HG02623 (cell line): ENCODE measurements at regions not wholly inside any gene's neighbourhood (a gene's known extent, or its start where the extent isn't known, plus 50 kb on each side); places are given as distances from the start of the nearest gene placed in this dataset.

Source experiments
- ATAC-seq: cut with Tn5 transposase; IDR thresholded peaks from one replicate; pipeline ENCODE4 v1.9.1; 2021; ENCODE audit warnings: moderate library complexity; ENCODE audit not compliant: unreplicated experiment

DNA sequence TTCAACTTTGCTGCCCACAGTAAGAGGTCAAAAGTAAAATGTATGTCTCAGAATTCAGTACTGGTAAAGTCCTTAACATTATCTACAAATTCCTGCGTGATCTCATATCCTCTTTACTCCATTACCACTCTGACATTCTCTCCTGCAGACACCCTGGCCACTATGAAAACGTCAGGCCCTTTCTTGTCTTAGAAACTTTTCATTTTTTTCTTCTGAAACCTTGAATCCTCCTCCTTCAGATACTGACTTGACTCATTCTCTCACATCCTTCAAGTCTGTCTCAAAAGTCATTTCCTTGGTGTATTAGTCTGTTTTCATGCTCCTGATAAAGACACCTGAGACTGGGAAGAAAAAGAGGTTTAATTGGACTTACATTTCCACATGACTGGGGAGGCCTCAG, 262.3 kb downstream of the POU4F1 start:
- ATAC-seq: peak; percentile 76

DNA sequence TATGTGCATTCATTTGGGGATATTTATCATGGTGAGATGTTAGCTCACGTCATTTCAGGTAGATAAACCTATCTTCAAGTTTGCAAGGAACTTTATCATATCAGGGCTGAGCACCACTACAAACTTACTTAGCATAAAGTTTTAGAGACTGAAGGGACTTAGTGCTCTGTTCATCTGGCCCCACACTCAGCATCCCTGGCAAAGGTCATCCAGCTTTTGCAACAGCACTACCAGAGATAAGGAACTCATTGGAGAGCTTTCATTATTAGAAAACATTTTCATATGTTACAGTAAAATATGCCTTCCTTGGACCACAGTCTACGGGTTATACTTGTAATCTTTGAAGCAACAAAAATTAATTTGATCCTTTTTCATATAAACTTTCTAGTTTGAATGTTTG, 263.4 kb downstream of the POU4F1 start:
- ATAC-seq: no peak

DNA sequence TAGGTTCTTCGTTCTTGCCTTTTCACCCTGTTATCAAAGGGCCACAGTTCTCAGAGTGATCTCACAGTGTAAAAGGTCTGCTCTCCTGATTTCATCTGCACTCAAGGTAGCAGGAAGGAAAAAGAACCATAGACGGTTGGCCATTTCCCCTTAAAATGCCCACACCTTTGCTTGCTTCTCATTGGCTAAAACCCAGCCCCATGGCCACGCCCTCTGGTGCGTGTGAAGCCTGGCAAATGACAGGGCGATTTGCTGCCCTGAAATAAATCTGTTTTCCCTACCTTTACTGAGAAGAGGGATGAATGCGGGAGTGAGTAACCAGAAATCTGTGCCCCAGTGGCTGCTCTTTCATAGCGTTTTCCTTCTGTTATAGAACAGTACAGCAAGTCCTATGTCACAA, 269.3 kb downstream of the POU4F1 start:
- ATAC-seq: no peak

DNA sequence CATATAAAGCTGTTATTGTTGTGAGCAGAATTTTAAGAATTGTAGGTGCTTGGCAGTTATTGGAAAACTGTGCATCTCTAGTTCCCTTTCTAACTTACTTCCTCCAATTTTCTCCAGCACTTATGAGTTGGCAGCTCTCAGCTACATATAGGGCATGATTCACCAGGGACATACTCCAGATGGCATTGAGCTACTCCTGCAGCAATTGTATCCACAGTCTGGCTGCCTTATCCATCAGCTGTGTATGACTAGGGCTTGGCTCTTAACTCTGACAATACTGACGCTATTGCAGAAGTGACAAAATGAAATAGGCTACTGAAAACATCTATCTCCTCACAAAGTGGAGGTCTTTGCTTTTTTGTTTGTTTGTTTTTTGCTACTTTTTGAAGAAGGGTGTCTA, 276.7 kb downstream of the POU4F1 start:
- no peak for ATAC-seq

DNA sequence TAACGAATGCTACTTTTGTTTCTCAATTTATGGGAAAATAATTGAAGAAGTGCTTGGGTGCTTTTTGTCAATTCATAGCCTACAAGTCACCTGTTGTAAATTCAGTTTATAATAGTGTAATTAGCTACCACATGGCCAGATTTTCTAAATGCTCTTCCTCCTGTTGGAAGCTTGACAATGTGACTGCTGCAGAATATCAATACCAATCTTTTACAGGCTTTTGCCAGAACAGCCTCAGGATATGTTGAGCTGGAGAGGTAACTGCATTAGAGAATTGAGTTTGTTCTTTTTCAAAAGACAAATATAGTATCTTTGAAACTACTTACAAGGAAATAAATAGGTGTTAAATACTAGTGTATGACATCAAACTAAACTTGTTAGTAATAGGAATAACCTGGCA, 277.8 kb downstream of the POU4F1 start:
- no peak for ATAC-seq

DNA sequence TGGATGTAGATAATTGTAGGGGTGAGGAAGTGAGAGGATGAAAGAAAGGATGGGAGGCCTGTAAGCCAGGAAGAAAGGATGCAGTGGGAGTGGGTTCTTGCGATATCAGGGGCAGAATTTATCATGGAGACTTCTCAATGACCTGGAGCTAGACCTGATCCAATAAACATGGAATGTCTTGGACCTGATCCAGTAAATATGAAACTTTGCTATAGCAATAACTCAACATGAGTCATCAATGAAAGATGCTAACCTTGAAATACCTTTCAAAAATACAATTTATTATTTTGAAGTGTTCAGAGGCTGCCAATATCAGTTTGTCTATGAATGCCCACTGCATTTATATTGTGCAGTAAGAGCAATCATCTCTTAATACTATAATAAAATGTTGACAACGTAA, 279.5 kb downstream of the POU4F1 start:
- ATAC-seq: no peak

DNA sequence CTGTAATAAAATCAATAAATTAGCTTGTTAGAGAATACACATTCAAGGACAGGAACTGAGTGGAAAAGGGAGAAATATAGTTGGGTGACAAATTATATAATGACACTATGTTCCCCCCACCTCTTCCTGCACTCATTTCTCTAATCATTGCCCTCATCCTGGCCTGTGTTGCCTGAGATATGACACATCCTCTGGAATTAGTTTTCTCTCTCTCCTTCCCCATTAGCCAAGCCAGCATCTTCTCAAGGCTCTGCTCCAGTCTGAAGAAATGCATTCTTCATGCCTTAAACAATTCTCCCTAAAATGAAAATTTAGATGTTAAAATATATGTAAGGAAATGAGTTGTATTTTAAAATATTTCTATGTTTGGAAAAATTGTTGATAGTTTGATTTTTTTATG, 280.3 kb downstream of the POU4F1 start:
- no peak for ATAC-seq

DNA sequence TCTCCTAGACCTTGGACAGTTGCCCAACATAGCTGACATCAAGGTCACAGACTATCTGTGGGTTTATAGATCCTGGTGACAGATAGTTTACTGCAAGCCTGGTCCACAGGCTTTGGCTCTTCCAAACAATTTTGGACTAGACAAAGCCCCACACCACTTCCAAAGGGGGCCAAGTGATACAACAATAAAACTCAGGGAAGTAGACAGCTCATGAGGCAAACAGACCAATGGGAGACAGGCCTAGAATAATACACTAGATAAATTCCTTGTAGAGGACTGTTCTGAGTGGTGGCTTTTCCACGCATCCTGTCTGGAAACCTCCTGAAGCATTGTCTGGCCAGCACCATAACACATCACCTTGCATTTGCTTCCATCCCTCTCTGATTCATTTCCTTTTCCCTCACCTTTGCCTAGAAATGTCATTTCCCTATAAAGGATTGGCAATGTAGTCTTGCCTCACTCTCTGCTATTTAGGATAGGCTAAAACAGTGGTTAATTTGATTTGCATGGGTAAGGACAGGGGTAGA, 284.2 kb downstream of the POU4F1 start:
- no peak for ATAC-seq

DNA sequence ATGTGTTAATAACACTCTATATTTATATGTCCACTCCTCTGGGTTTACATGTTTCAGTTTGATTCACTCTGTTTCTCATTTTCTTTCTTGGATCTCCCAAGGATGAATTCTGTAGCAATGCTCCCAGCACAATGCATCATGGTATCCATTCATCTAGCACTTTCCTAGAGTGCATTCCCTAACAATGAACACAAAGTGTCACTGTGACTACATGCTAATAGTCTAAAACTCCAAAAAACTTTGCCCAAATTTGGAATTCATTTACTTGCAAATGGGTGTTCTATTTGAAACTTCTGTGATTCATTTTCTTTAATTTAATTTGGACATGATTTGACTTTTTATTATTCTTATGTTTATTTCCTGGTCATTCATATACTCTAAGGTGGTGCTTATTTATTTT, 286.3 kb downstream of the POU4F1 start:
- no peak for ATAC-seq

DNA sequence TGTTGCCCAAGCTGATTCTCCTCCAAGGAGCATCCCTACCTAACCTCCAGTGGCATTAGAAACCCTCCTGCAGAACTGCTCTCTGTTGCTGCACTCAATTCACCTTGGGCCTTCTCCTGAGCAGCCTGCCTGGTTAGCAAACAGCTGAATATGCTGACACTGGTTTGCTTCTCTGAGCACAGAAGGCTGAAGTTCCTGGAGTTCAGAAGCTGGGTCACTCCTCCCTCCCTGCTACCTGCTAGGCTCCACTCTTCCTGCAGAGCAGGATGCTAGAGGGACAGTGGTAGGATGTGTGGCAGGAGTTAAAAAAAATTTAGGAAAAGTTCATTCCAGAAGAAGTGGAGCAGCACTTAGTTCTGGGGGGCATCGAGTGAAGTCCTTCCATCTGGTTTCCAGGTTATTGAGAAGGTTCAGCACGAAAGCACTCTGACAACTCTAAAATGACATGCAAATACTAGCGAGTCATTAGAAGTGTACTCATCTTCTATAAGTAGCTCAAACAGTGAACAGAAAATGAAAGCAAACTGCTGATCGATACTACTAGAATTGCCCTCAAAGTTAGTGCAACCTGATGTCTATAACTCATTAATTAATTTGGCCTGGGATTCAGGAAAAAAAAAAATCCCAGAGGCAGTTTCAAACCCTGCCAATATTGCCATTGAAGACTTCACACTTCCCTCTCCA, 293.7 kb downstream of the POU4F1 start:
- ATAC-seq: peak; percentile 67

DNA sequence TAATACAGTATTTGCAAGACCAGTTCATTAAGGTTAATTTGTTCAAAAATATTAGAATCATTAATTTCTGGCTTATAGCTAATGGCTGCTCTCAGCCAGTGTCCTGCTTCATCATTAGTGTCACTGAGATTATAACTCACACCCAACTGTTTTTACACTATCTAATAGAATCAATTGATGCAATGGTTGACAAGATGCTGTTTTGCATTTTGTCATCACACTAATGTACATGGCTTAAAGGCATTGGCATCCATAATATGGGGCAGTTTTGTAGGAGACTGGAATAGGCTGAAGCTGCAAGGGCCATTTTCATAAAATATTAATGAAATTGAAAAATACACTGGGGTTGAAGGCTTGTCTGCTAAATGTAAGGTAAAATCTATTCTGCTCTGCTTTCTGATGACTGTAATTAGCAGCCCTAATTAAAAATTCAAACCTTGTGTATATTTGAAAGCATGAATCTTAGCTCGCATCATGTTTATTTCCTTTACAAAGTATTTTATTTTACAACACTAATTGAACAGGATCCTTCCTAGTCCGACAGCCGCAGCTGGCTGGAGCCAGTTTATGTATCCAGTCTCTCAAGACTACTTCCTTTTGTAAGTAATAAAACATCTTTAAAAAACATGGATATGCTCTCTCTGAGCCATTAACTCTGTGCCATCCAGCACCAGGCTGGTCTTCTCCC, 296.7 kb downstream of the POU4F1 start:
- no peak for ATAC-seq

DNA sequence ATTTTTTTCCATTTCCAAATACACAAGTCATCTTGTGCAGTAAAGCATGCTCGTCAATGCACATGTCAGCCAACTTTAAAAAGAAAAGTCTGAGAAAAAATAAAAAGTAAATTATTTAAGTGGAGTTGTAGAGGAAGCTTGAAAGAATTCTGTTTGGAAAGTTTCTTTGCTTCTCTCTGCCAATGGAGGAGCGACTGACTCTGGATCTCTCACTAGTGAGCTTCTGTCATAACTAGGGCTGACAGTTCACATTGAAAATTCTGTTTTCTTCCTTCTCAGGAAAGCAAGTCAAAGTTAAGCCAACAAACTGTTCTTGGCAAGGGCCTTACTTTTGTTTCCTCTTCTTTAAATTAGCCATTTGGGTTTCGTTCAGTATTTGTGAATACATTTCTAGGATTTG, 298.2 kb downstream of the POU4F1 start:
- ATAC-seq: no peak

DNA sequence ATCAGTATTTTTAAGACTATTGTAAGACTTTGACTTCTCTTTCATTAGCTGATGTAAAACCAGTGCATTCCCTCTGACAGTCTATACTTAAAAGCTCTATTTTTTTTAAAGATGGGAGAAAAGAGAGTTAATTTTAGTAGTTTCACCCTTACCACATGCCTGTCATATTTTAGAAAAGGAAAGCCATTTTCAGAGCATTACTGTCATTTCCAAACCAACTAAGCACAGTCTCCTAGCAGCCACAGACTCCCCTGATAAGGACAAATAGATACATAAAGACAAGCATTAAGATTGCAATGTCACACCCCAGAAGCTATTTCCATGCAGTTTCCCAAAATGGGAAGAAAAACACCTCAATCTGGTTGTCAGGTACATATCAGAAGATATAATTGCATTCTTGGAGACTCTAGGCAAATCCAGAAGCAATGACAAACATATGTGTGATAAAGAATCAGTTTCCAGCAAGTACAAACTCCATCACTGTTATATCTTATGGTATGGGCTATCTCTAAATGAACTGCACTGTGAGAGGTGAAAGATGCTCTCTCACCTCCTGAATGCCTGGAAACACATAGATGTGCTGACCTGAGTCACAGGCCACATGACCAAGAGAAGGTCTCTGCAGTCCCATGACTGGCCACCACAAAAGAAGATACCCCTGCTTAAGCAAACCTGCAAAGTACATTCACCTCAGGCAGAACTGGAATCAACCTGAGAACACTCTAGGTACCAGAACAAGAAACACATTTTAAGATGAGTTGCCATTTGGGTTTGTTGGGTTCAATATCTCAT, 303.3 kb downstream of the POU4F1 start:
- ATAC-seq: no peak

DNA sequence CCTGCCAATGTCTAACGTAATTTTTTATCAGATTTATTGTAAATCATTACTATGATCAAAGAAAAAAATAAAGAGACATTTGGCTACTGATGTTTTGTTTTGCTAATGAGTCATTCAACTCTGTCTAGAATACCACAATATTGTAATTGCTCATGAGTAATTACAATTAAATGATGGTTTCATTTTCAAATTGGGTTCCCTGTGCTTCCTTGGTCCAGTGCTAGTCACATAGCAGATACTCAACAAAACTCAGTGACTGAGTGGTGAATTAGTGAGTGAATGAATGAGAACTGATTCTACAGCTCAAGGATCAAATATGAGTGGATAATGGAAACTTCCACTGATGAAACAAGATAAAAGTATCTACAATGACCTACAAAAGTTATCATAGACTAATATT, 304.7 kb downstream of the POU4F1 start:
- no peak for ATAC-seq

DNA sequence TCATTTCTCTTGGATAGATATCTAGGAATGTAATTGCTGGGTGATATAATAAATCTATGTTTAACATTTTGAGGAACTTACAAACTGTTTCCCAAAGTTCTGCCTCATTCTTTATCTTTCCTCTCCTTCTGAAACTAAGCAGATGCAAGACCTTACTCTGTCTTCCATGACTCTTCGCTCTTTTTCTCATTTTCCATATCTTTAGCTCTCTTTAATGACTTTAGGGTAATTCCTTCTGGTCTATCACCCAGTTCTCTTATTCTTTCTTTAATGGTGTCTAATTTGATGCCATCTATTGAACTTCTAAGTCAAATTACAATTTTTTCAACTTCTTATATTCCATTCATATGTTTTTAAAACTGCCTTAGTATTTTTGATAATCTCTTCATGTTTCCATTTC, 316.6 kb downstream of the POU4F1 start:
- ATAC-seq: no peak

DNA sequence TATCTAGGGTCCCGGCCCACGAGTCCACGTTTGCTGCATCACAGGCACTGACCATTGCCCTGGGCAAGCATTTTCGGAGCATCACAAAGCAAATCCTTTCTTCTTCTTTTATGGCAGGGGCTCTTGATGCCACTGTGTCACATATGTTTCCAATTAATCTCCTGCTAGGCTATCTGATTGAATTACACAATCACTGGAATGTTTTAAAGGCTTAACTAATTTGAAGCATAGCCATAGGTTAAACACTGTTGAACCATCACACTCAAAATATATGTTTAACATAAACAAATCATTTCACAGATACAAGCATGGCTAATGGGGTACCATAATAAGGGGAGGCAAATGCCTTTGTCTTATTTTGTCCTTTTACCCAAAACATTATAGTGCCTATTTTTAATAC, 338.3 kb downstream of the POU4F1 start:
- no peak for ATAC-seq

DNA sequence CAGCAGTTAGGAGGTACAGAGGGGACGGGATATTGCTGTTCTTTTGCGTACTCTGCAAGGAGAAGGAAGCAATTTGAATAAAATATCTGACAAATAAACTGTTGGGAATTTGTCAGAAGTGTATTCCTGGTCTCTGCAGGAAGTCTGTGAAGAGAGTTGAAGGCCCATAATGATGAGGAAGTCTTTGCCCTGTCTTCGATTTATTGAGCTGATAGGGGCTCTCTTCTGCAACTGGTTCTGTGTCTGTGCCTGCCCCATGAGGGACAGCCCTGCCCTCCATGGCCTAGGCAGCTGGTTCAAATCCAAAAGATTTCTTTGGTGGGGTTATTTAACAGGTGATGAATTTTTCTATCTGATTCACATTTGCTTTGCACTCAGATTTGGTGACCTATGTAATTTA, 339.7 kb upstream of the EDNRB start:
- no peak for ATAC-seq

DNA sequence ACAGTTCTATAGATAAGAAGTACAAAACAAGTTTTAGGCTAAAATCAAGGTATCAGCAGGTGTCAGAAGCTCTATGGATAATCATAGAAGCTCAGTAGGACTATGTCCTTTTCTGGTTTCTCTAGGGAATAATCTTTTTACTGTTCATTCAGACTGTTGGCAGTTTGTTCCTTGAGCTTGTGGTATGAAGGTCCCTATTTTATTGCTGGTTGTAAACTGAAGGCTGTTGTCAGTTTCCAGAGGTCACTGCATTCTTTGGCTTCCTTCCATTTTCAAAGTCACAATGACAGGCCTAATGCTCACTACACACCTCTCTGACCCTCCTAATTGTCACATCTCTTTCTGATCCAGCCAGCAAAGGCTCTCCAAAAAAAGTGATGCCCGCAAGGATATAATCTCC, 337.9 kb upstream of the EDNRB start:
- no peak for ATAC-seq

DNA sequence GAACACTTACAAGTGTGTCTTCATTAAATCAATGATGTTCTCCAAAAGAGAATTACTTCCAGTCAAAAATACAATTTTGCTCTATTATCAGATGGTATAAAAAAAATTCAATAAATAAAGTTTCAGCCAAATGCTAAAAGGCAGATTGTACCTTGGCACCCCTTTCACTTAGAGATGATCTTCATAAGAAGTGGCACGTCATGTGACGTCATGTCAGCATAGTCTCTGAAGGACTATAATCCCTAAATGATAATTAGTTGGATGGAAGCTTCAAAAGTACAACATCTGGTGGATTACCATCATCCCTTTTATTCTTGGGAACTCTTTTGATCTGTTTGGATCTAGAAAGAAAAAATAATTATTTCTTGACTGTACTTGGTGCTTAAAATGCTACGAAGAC, 335.5 kb upstream of the EDNRB start:
- ATAC-seq: no peak

DNA sequence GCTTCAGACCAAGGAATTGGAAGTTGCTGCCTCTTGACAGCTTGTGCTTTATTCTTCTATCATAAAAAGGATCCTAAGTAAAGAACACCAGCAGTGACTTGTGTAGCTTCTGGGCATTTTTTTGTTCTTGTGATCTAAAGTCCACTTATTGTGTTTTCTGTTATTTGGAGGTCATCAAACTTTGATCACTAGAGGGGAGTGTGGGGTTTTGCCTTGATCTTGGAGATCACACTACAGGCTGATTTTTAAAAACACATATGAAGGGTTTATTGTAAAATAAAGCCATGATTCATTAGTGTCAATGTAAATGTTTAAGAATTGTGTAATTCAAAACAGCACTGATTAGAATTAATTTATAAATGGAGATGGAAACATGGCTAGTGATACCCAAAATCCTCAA, 328.7 kb upstream of the EDNRB start:
- ATAC-seq: no peak

DNA sequence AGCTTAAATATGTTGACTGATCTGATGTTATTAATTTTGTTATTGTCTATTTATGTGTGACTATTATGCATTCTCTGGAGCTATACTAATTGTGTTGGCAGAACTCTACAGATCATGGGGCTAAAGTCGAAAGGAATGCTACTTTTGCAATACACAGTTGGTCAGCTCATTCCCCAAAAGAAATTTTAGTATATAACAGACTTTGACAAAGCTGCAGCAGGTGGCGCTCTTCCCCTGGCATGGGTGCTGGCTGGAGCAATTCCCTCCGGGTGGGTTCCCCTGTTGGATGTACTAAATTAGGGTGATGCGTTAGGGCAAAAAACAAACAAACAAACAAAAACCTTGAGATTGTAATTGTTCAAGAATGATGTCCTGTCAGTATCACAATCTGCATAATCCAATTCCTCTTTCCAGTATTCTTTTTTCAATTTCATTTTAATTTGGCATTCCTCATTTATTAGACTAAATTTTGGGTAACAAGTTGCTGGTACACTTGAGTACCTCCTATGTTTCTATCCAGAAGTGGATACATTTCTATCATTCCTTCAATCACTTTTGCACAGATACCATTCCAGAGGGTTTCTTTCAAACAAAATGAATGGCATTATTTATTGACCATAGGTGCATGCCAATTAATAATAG, 322.8 kb upstream of the EDNRB start:
- ATAC-seq: peak; percentile 59
